GM13977 (cell line): ENCODE measurements at regions not wholly inside any gene's neighbourhood (a gene's known extent, or its start where the extent isn't known, plus 50 kb on each side); places are given as distances from the start of the nearest gene placed in this dataset.

Experiments
- DNase-seq: peaks from one replicate; pipeline ENCODE4 v3.0.0; 2012; ENCODE audit warnings: low spot score
- in situ Hi-C: fragments of 300-500 bp; cut with MboI; formaldehyde crosslinking; loops from one replicate; pipeline ENCODE4 v1.12.0; 2022; ENCODE audit warnings: low sequenced_read_pairs, low pct_unique_long_range_greater_than_20kb, mixed read lengths, inconsistent platforms; ENCODE audit not compliant: unreplicated experiment
- TF ChIP-seq, protein P1 (sequence below): IDR thresholded peaks from 2 replicates; pipeline ENCODE4 v1.5.1; 2012; ENCODE audit warnings: mild to moderate bottlenecking, control low read depth; ENCODE audit not compliant: insufficient read depth; ENCODE audit errors: extremely low read depth, missing control alignments

- in situ Hi-C loops = no loop called here
These were observed 438.0 kb downstream of the ETV1 start for GRCh38 chr7:13551503-13551902.

GRCh38 chr7:13560441-13560840 lies 429.0 kb downstream of the ETV1 start:
- no peak for DNase-seq
- in situ Hi-C loops = no loop called here
- TF ChIP-seq, protein P1, sequence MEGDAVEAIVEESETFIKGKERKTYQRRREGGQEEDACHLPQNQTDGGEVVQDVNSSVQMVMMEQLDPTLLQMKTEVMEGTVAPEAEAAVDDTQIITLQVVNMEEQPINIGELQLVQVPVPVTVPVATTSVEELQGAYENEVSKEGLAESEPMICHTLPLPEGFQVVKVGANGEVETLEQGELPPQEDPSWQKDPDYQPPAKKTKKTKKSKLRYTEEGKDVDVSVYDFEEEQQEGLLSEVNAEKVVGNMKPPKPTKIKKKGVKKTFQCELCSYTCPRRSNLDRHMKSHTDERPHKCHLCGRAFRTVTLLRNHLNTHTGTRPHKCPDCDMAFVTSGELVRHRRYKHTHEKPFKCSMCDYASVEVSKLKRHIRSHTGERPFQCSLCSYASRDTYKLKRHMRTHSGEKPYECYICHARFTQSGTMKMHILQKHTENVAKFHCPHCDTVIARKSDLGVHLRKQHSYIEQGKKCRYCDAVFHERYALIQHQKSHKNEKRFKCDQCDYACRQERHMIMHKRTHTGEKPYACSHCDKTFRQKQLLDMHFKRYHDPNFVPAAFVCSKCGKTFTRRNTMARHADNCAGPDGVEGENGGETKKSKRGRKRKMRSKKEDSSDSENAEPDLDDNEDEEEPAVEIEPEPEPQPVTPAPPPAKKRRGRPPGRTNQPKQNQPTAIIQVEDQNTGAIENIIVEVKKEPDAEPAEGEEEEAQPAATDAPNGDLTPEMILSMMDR = no peak

More at GRCh38 chr7:13551503-13551902, 438.0 kb downstream of the ETV1 start:
- DNase-seq = no peak
- TF ChIP-seq, protein P1 = no peak

- in situ Hi-C loops = no loop called here
- DNase-seq = no peak
- TF ChIP-seq, protein P1 = no peak
These were observed 426.2 kb downstream of the ETV1 start for GRCh38 chr7:13563257-13563656.

DNA sequence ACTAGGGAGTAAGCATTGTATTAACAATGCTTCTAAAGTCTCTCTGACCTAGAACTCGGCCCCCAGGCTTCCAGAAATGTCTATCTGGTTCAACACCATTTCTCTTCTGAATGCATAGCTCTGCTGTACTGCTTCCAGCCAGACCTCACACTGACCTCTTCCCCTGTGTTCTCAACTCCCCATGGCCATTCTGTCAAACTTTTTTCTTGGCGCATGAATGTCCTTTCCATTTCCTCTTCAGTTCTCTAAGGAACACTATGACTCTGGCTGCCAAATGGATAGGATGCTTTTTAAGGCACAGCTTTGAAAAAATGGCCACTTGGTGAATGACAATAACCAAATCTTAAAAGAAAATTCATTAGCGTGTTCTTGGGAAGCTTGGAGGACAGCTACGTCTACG lies 425.8 kb downstream of the ETV1 start:
- no peak for DNase-seq
- TF ChIP-seq, protein P1 = no peak
- in situ Hi-C loops = no loop called here

DNA sequence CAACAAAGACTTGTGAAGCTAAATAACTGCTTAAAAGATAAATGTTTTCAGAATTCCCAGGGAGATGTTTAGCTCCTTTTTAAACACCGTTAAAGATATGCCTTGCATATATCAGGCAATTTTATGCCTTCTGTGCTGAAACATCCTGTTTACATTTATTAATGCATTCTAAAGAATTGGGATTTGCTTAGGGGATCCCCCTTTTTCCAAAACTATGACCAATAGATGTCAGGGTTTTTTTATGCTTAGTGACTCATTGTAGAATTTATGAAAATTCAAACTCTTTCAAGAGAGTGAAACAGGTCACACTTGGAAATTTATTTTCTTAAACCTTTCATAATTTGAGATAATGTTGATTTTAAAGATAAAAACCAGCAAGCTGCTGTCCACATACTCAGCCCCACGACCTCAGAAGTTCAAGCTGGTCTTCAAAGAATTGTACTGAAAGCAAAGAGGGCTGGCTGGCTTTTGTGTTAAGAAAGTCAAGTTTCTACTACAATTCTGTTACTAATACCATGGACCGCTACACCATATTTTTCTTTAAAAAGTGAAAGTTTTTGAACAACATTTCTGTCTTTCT lies 411.8 kb downstream of the ETV1 start:
- in situ Hi-C loops = no loop called here
- TF ChIP-seq, protein P1 = no peak
- no peak for DNase-seq

- in situ Hi-C loops = no loop called here
- no peak for DNase-seq
- TF ChIP-seq, protein P1 = no peak
These were observed 411.2 kb downstream of the ETV1 start for GRCh38 chr7:13578294-13578693.

DNA sequence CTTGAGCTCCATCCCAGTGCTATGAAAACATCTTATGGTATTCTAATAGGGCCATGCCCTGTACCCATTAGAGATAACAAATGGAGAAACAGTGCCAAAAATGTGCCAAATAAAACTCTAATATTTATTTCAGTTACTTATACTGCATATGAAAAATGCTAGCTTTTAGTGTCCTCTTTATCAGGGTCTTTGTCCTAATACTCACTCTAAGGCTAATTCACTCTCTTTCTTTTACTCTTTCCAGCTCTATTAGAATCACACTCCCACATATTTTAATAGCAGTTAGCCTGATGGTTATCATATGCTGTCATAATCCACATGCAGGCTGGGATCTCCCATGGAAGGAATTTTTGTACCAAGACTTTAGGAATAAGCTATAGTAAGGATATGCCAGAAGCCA lies 408.4 kb downstream of the ETV1 start:
- no peak for DNase-seq
- TF ChIP-seq, protein P1 = no peak
- in situ Hi-C loops = no loop called here
